Gastroesophageal sphincter (tissue), 3 donors: ENCODE measurements at regions not wholly inside any gene's neighbourhood (a gene's known extent, or its start where the extent isn't known, plus 50 kb on each side); places are given as distances from the start of the nearest gene placed in this dataset.

Source experiments
- CTCF ChIP-seq, 4 experiments: fragments of 200-600 bp in 2 of 4; fragments of 450-650 bp in 2 of 4; sonication (generic) in 1 of 4; IDR thresholded peaks; one replicate each; pipeline ENCODE4 v1.5.1; 2017 to 2019; ENCODE audit warnings: antibody characterized with exemption in 4 of 4, mild to moderate bottlenecking in 2 of 4, moderate library complexity in 2 of 4
- EP300 ChIP-seq: sonication (generic); formaldehyde crosslinking; IDR thresholded peaks from one replicate; pipeline ENCODE4 v1.6.1; 2017; ENCODE audit warnings: antibody characterized with exemption, mild to moderate bottlenecking
- POLR2A ChIP-seq, 2 donors: fragments of 450-650 bp; IDR thresholded peaks; one replicate each; pipeline ENCODE4 v1.6.1; 2017; ENCODE audit warnings: antibody characterized with exemption in 2 of 2, mild to moderate bottlenecking in 2 of 2, moderate library complexity in 1 of 2
- POLR2AphosphoS5 ChIP-seq: sonication (generic); formaldehyde crosslinking; IDR thresholded peaks from one replicate; pipeline ENCODE4 v1.6.1; 2017; ENCODE audit warnings: antibody characterized with exemption

GRCh38 chr6:159399751-159400221 lies 230.6 kb downstream of the FNDC1 start:
- TF ChIP-seq EP300 (no peak), POLR2A (IDR thresholded peaks at IDR 0.05) (no peak), CTCF (IDR thresholded peaks at IDR 0.05) (no peak), POLR2AphosphoS5 (no peak)
